ENCODE measurements at regions not wholly inside any gene's neighbourhood (a gene's known extent, or its start where the extent isn't known, plus 50 kb on each side); places are given as distances from the start of the nearest gene placed in this dataset.

- TF ChIP-seq POLR2A (IDR thresholded peaks at IDR 0.05) = no peak
- no peak for TF ChIP-seq CTCF (IDR thresholded peaks at IDR 0.05)
- TF ChIP-seq POLR2AphosphoS5 (IDR thresholded peaks at IDR 0.05) = no peak
- no peak for TF ChIP-seq EP300 (IDR thresholded peaks at IDR 0.05)
Measured at GRCh38 chr15:31217566-31218270, 108.9 kb upstream of the KLF13 start.

Measured in upper lobe of left lung (tissue), 4 donors.